B cell (primary cell): ENCODE measurements at regions not wholly inside any gene's neighbourhood (a gene's known extent, or its start where the extent isn't known, plus 50 kb on each side); places are given as distances from the start of the nearest gene placed in this dataset.

Experiments used
- EZH2 ChIP-seq: IDR thresholded peaks from 2 replicates; pipeline ENCODE4 v1.6.1; 2012; ENCODE audit warnings: borderline replicate concordance, low read depth, mild to moderate bottlenecking, moderate library complexity, low read length; ENCODE audit not compliant: insufficient read depth, poor library complexity, severe bottlenecking
- TF ChIP-seq, protein P1 (sequence below): fragments of 200-600 bp; IDR thresholded peaks from one replicate; pipeline ENCODE4 v1.8.0; 2022; ENCODE audit warnings: antibody characterized with exemption, mild to moderate bottlenecking

DNA sequence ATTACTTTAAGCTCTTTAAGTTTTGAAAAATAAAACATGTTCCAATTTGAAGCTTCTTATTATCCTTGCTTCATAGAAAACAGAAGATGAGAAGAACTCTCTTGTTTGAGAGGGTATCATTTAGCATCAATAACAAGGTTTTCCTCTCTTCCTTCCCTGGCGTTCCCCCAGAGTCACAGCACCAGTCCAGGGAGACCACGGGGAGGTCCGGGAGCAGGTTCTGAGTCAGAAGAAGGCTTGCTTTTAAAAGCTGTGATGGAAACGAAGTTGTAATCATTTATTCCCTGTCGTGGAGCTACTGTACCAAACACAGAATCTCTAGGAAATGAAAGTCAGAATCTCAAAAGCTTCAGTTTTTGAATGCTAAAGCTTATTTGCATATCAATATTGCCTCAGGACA, 174.0 kb upstream of the LSM14A start:
- TF ChIP-seq EZH2 = no peak
- TF ChIP-seq, protein P1, sequence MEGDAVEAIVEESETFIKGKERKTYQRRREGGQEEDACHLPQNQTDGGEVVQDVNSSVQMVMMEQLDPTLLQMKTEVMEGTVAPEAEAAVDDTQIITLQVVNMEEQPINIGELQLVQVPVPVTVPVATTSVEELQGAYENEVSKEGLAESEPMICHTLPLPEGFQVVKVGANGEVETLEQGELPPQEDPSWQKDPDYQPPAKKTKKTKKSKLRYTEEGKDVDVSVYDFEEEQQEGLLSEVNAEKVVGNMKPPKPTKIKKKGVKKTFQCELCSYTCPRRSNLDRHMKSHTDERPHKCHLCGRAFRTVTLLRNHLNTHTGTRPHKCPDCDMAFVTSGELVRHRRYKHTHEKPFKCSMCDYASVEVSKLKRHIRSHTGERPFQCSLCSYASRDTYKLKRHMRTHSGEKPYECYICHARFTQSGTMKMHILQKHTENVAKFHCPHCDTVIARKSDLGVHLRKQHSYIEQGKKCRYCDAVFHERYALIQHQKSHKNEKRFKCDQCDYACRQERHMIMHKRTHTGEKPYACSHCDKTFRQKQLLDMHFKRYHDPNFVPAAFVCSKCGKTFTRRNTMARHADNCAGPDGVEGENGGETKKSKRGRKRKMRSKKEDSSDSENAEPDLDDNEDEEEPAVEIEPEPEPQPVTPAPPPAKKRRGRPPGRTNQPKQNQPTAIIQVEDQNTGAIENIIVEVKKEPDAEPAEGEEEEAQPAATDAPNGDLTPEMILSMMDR = no peak
